Kidney glomerular epithelial cell (primary cell): ENCODE measurements at regions not wholly inside any gene's neighbourhood (a gene's known extent, or its start where the extent isn't known, plus 50 kb on each side); places are given as distances from the start of the nearest gene placed in this dataset.
A peak's percentile ranks its signal among the peaks of the same experiment; 100 is the strongest.

Source experiments
- DNase-seq: peaks from one replicate; lab custom pipeline; 2025; lab: John Stamatoyannopoulos, UW

- DNase-seq: no peak
These were observed 130.2 kb upstream of the TP63 start for GRCh38 chr3:189500798-189501495.

GRCh38 chr3:189502256-189502655 lies 128.9 kb upstream of the TP63 start:
- no peak for DNase-seq

GRCh38 chr3:189502676-189503257 lies 128.4 kb upstream of the TP63 start:
- no peak for DNase-seq

GRCh38 chr3:189507856-189508255 lies 123.3 kb upstream of the TP63 start:
- DNase-seq: no peak

GRCh38 chr3:189508784-189509501 lies 122.2 kb upstream of the TP63 start:
- no peak for DNase-seq

GRCh38 chr3:189512039-189512438 lies 119.2 kb upstream of the TP63 start:
- no peak for DNase-seq

- no peak for DNase-seq
These were observed 118.4 kb upstream of the TP63 start for GRCh38 chr3:189512821-189513220.

GRCh38 chr3:189513281-189514117 lies 117.7 kb upstream of the TP63 start:
- no peak for DNase-seq

GRCh38 chr3:189516039-189516438 lies 115.2 kb upstream of the TP63 start:
- no peak for DNase-seq

GRCh38 chr3:189517981-189518380 lies 113.2 kb upstream of the TP63 start:
- no peak for DNase-seq

GRCh38 chr3:189519458-189519857 lies 111.7 kb upstream of the TP63 start:
- DNase-seq: no peak

GRCh38 chr3:189529468-189529867 lies 101.7 kb upstream of the TP63 start:
- no peak for DNase-seq

- no peak for DNase-seq
These were observed 101.2 kb upstream of the TP63 start for GRCh38 chr3:189529889-189530471.

- peak; percentile 30 for DNase-seq
These were observed 100.4 kb upstream of the TP63 start for GRCh38 chr3:189530822-189531221.

GRCh38 chr3:189531271-189531670 lies 99.9 kb upstream of the TP63 start:
- no peak for DNase-seq

GRCh38 chr3:189534531-189534930 lies 96.7 kb upstream of the TP63 start:
- DNase-seq: no peak

GRCh38 chr3:189537135-189537534 lies 94.1 kb upstream of the TP63 start:
- DNase-seq: no peak

- DNase-seq: no peak
These were observed 83.7 kb upstream of the TP63 start for GRCh38 chr3:189547448-189547847.

GRCh38 chr3:189548053-189548452 lies 83.1 kb upstream of the TP63 start:
- no peak for DNase-seq

- DNase-seq: no peak
These were observed 80.2 kb upstream of the TP63 start for GRCh38 chr3:189551007-189551406.

- no peak for DNase-seq
These were observed 76.2 kb upstream of the TP63 start for GRCh38 chr3:189554868-189555557.

GRCh38 chr3:189555558-189555881 lies 75.7 kb upstream of the TP63 start:
- DNase-seq: no peak
